Mesenchymal stem cell (in vitro differentiated cells and primary cell): ENCODE measurements at regions not wholly inside any gene's neighbourhood (a gene's known extent, or its start where the extent isn't known, plus 50 kb on each side); places are given as distances from the start of the nearest gene placed in this dataset.

Experiments
- DNase-seq: peaks from one replicate; pipeline ENCODE4 v3.0.0-alpha.2; 2013
- H2AFZ ChIP-seq: one replicate; pipeline ENCODE4 v1.6.1; 2013; ENCODE audit warnings: low read depth, mild to moderate bottlenecking, control low read depth, inconsistent platforms, low read length, moderate library complexity
- H2AK5ac ChIP-seq: 2 replicates; pipeline ENCODE4 v1.6.1; 2013; ENCODE audit warnings: low read length, moderate library complexity, mild to moderate bottlenecking, inconsistent platforms; ENCODE audit not compliant: severe bottlenecking
- H2BK120ac ChIP-seq: one replicate; pipeline ENCODE4 v1.6.1; 2013; ENCODE audit warnings: low read depth, mild to moderate bottlenecking, inconsistent platforms, low read length, moderate library complexity
- H2BK12ac ChIP-seq, 2 experiments: one replicate each; pipeline ENCODE4 v1.6.1; 2013; ENCODE audit warnings: inconsistent platforms in 2 of 2, low read length in 2 of 2, mild to moderate bottlenecking in 2 of 2, moderate library complexity in 2 of 2, control low read depth in 1 of 2
- H2BK15ac ChIP-seq: one replicate; pipeline ENCODE4 v1.6.1; 2013; ENCODE audit warnings: mild to moderate bottlenecking, low read depth, inconsistent platforms; ENCODE audit not compliant: poor library complexity, severe bottlenecking
- H2BK5ac ChIP-seq: 2 replicates; pipeline ENCODE4 v1.6.1; 2013; ENCODE audit warnings: low read depth, mild to moderate bottlenecking, low read length, control low read depth, inconsistent platforms; ENCODE audit not compliant: poor library complexity, severe bottlenecking
- H3K14ac ChIP-seq, 2 experiments: one replicate each; pipeline ENCODE4 v1.6.1; 2013; ENCODE audit warnings: inconsistent platforms in 2 of 2, low read length in 2 of 2, control low read depth in 1 of 2, mild to moderate bottlenecking in 1 of 2, moderate library complexity in 1 of 2
- H3K18ac ChIP-seq, 2 experiments: one replicate each; pipeline ENCODE4 v1.6.1; 2013; ENCODE audit warnings: inconsistent platforms in 2 of 2, low read length in 2 of 2, control low read depth in 1 of 2, low read depth in 1 of 2, mild to moderate bottlenecking in 1 of 2
- H3K23ac ChIP-seq, 2 experiments: one replicate each; pipeline ENCODE4 v1.6.1; 2013; ENCODE audit warnings: inconsistent platforms in 2 of 2, low read length in 2 of 2, mild to moderate bottlenecking in 2 of 2, moderate library complexity in 2 of 2, control low read depth in 1 of 2
- H3K27ac ChIP-seq: 2 replicates; pipeline ENCODE4 v1.5.1; 2013; ENCODE audit warnings: mild to moderate bottlenecking, moderate library complexity, low read length, control low read depth, inconsistent platforms; ENCODE audit not compliant: poor library complexity, severe bottlenecking
- H3K27me3 ChIP-seq, 2 experiments: 2 replicates each; pipeline versions ENCODE4 v1.6.1 to v1.7.0; 2013; ENCODE audit warnings: low read length in 2 of 2, mild to moderate bottlenecking in 2 of 2, moderate library complexity in 2 of 2, control low read depth in 1 of 2, inconsistent platforms in 1 of 2; ENCODE audit not compliant: control insufficient read depth in 1 of 2, insufficient read depth in 1 of 2
- H3K36me3 ChIP-seq, 2 experiments: 2 replicates each; pipeline versions ENCODE4 v1.6.1 to v1.7.0; 2013; ENCODE audit warnings: low read length in 2 of 2, control low read depth in 1 of 2, inconsistent platforms in 1 of 2, low read depth in 1 of 2, mild to moderate bottlenecking in 1 of 2; ENCODE audit not compliant: insufficient read depth in 2 of 2, control insufficient read depth in 1 of 2
- H3K4ac ChIP-seq, 2 experiments: one replicate each; pipeline ENCODE4 v1.6.1; 2013; ENCODE audit warnings: inconsistent platforms in 2 of 2, low read length in 2 of 2, mild to moderate bottlenecking in 2 of 2, moderate library complexity in 2 of 2, control low read depth in 1 of 2, low read depth in 1 of 2
- H3K4me1 ChIP-seq: 2 replicates; pipeline ENCODE4 v1.6.1; 2013; ENCODE audit warnings: low read depth, low read length, control low read depth; ENCODE audit not compliant: control insufficient read depth, insufficient read depth
- H3K4me2 ChIP-seq: 2 replicates; pipeline ENCODE4 v1.6.1; 2013; ENCODE audit warnings: low read length, mild to moderate bottlenecking, inconsistent platforms; ENCODE audit not compliant: poor library complexity, severe bottlenecking
- H3K4me3 ChIP-seq, 2 experiments: 2 replicates each; pipeline versions ENCODE4 v1.5.1 to v1.7.0; 2013; ENCODE audit warnings: low read length in 2 of 2, mild to moderate bottlenecking in 2 of 2, control low read depth in 1 of 2, low read depth in 1 of 2; ENCODE audit not compliant: insufficient read depth in 1 of 2
- H3K79me1 ChIP-seq: replicated peaks from 2 replicates; pipeline ENCODE4 v1.6.1; 2013; ENCODE audit warnings: mild to moderate bottlenecking, control low read depth, low read length, inconsistent platforms; ENCODE audit not compliant: poor library complexity, severe bottlenecking
- H3K9ac ChIP-seq: 2 replicates; pipeline ENCODE4 v1.7.0; 2013; ENCODE audit warnings: mild to moderate bottlenecking, low read length, moderate library complexity
- H3K9me3 ChIP-seq: 2 replicates; pipeline ENCODE4 v1.7.0; 2013; ENCODE audit warnings: mild to moderate bottlenecking, low read length; ENCODE audit not compliant: control insufficient read depth
- H4K8ac ChIP-seq: one replicate; pipeline ENCODE4 v1.6.1; 2013; ENCODE audit warnings: inconsistent platforms, mild to moderate bottlenecking, low read length, moderate library complexity
- H4K91ac ChIP-seq: one replicate; pipeline ENCODE4 v1.6.1; 2013; ENCODE audit warnings: mild to moderate bottlenecking, low read length, inconsistent platforms
- WGBS: methylation state at CpG from one replicate; pipeline ENCODE4 v1.1.7; 2013; ENCODE audit warnings: mixed read lengths; 5-methylcytosine and 5-hydroxymethylcytosine counted together

- H2BK12ac ChIP-seq = no peak overlapping the region
- DNase-seq = no peak
- no peak overlapping the region for H2AK5ac ChIP-seq
- H3K79me1 ChIP-seq = no peaks in the 10 kb centered on the region
- H2BK15ac ChIP-seq = no peak overlapping the region
- no peak overlapping the region for H2AFZ ChIP-seq
- H3K14ac ChIP-seq = no peak overlapping the region
- H3K36me3 ChIP-seq = no peaks in the 10 kb centered on the region
- H3K18ac ChIP-seq = no peak overlapping the region
- H4K8ac ChIP-seq = no peak overlapping the region
- H3K4me3 ChIP-seq = no peak overlapping the region
- H3K4ac ChIP-seq = no peak overlapping the region
- H3K4me2 ChIP-seq = no peak overlapping the region
- no peaks in the 10 kb centered on the region for H3K9me3 ChIP-seq
- peaks cover 13 to 31% of the 10 kb centered on the region in 2 experiments for H3K27me3 ChIP-seq
- no peak overlapping the region for H4K91ac ChIP-seq
- no peak overlapping the region for H2BK120ac ChIP-seq
- H3K23ac ChIP-seq = no peak overlapping the region
- H3K27ac ChIP-seq = no peak overlapping the region
- peaks cover under 1% of the 10 kb centered on the region for H3K4me1 ChIP-seq
- H3K9ac ChIP-seq = no peak overlapping the region
- H2BK5ac ChIP-seq = no peak overlapping the region
- WGBS = 81% methylated on average over 7 of the region's 7 CpGs
Measured at GRCh38 chr5:1730487-1730847, 69.2 kb downstream of the MRPL36 start.

GRCh38 chr5:1729641-1730486, 69.8 kb downstream of the MRPL36 start:
- Histone ChIP-seq H3K4me3 (no peak overlapping the region), H3K4ac (no peak overlapping the region), H3K27me3 (peaks cover 19 to 29% of the 10 kb centered on the region in 2 experiments), H3K27ac (no peak overlapping the region), H3K36me3 (no peaks in the 10 kb centered on the region), H3K4me2 (no peak overlapping the region), H4K91ac (no peak overlapping the region), H3K4me1 (peaks cover 6% of the 10 kb centered on the region), H4K8ac (no peak overlapping the region), H3K18ac (no peak overlapping the region), H2AFZ (no peak overlapping the region), H2BK120ac (no peak overlapping the region), H3K14ac (no peak overlapping the region), H3K9me3 (no peaks in the 10 kb centered on the region), H2AK5ac (no peak overlapping the region), H3K9ac (no peak overlapping the region), H3K79me1 (no peaks in the 10 kb centered on the region), H2BK5ac (no peak overlapping the region), H2BK15ac (no peak overlapping the region), H2BK12ac (no peak overlapping the region), H3K23ac (no peak overlapping the region)
- 91% methylated on average over 40 of the region's 40 CpGs for WGBS
- DNase-seq = no peak

- Histone ChIP-seq H3K4me1 (peaks cover 7% of the 10 kb centered on the region), H2BK12ac (no peak overlapping the region), H3K4me2 (no peak overlapping the region), H3K14ac (no peak overlapping the region), H3K9me3 (no peaks in the 10 kb centered on the region), H2BK5ac (no peak overlapping the region), H2BK15ac (no peak overlapping the region), H2AK5ac (no peak overlapping the region), H4K91ac (no peak overlapping the region), H2AFZ (no peak overlapping the region), H3K79me1 (no peaks in the 10 kb centered on the region), H3K36me3 (no peaks in the 10 kb centered on the region), H3K18ac (no peak overlapping the region), H3K23ac (no peak overlapping the region), H3K27me3 (peaks cover 24% of the 10 kb centered on the region in 2 experiments), H2BK120ac (no peak overlapping the region), H4K8ac (no peak overlapping the region), H3K27ac (no peak overlapping the region), H3K9ac (no peak overlapping the region), H3K4me3 (no peak overlapping the region), H3K4ac (no peak overlapping the region)
- 91% methylated on average over 19 of the region's 24 CpGs for WGBS
- no peak for DNase-seq
Measured at GRCh38 chr5:1728846-1729245, 70.8 kb downstream of the MRPL36 start.

GRCh38 chr5:1727571-1727970, 72.1 kb downstream of the MRPL36 start:
- WGBS = 83% methylated on average over 19 of the region's 19 CpGs
- Histone ChIP-seq H3K14ac (no peak overlapping the region), H2BK15ac (no peak overlapping the region), H3K9ac (no peak overlapping the region), H4K91ac (no peak overlapping the region), H3K18ac (no peak overlapping the region), H3K36me3 (no peaks in the 10 kb centered on the region), H3K4me1 (peaks cover 7% of the 10 kb centered on the region), H3K27me3 (peaks cover 21 to 23% of the 10 kb centered on the region in 2 experiments), H2AFZ (no peak overlapping the region), H3K4me2 (no peak overlapping the region), H3K79me1 (no peaks in the 10 kb centered on the region), H3K27ac (no peak overlapping the region), H3K4me3 (no peak overlapping the region), H2AK5ac (no peak overlapping the region), H3K9me3 (no peaks in the 10 kb centered on the region), H2BK12ac (no peak overlapping the region), H2BK5ac (no peak overlapping the region), H2BK120ac (no peak overlapping the region), H4K8ac (no peak overlapping the region), H3K4ac (no peak overlapping the region), H3K23ac (no peak overlapping the region)
- no peak for DNase-seq
